ENCODE measurements at regions not wholly inside any gene's neighbourhood (a gene's known extent, or its start where the extent isn't known, plus 50 kb on each side); places are given as distances from the start of the nearest gene placed in this dataset.

GRCh38 chr1:56434740-56435139 is 144.6 kb downstream of the PLPP3 start:
- no peak overlapping the region for H3K23ac ChIP-seq (ENCODE audit: low read depth, low read length, poor library complexity)
- no peak overlapping the region for H3K9ac ChIP-seq (ENCODE audit: low read depth, low read length, poor library complexity)
- no peak overlapping the region for H2BK12ac ChIP-seq (ENCODE audit: low read length)
- WGBS, 2 donors (ENCODE audit: extremely low coverage in 2 of 2, insufficient read length in 2 of 2, insufficient replicate concordance in 1 of 2), result no CpG with 5 or more reads among the region's 4 CpGs
- H3K27me3 ChIP-seq (ENCODE audit: control insufficient read depth in 3 of 3, insufficient read depth in 3 of 3, low read depth in 1 of 3, low read length in 3 of 3), result no peaks in the 10 kb centered on the region
- no peaks in the 10 kb centered on the region for H3K79me1 ChIP-seq (ENCODE audit: low read depth, low read length)
- H4K8ac ChIP-seq (ENCODE audit: low read depth, low read length), result no peak overlapping the region
- peak overlapping the region; percentile 51 for H3K18ac ChIP-seq (ENCODE audit: low read length)
- no peak for DNase-seq (ENCODE audit: low spot score)
- H3K4ac ChIP-seq (ENCODE audit: low read length), result no peak overlapping the region
- no peaks in the 10 kb centered on the region for H3K36me3 ChIP-seq (replicated peaks in 1 of 2; ENCODE audit: control insufficient read depth in 2 of 2, insufficient read depth in 2 of 2, low read length in 2 of 2)
- peaks cover 45 to 47% of the 10 kb centered on the region in 2 donors for H3K4me1 ChIP-seq (ENCODE audit: control insufficient read depth in 2 of 2, insufficient read depth in 1 of 2, low read depth in 1 of 2, low read length in 2 of 2)
- H2AFZ ChIP-seq (ENCODE audit: low read length), result no peak overlapping the region
- no peak overlapping the region for H3K14ac ChIP-seq (ENCODE audit: low read length)
- H3K9me3 ChIP-seq (replicated peaks in 1 of 2; ENCODE audit: control insufficient read depth in 2 of 2, insufficient read depth in 1 of 2, low read depth in 1 of 2, low read length in 2 of 2), result no peaks in the 10 kb centered on the region
- H2BK120ac ChIP-seq (ENCODE audit: low read depth, low read length), result no peak overlapping the region
- no peak overlapping the region for H2BK5ac ChIP-seq (ENCODE audit: low read length)
- no peak overlapping the region for H3K4me3 ChIP-seq (ENCODE audit: low read length in 2 of 2)
- H4K91ac ChIP-seq (ENCODE audit: low read depth, low read length, poor library complexity), result no peak overlapping the region
- H2BK15ac ChIP-seq (ENCODE audit: low read length), result no peak overlapping the region
- H3K4me2 ChIP-seq (ENCODE audit: insufficient read depth, low read length, poor library complexity, severe bottlenecking), result no peak overlapping the region
- peak overlapping the region; percentile 16 for H2AK5ac ChIP-seq (ENCODE audit: low read depth, low read length)
- H3K27ac ChIP-seq (replicated peaks; ENCODE audit: low read length), result peak overlapping the region; percentile 45

DNA sequence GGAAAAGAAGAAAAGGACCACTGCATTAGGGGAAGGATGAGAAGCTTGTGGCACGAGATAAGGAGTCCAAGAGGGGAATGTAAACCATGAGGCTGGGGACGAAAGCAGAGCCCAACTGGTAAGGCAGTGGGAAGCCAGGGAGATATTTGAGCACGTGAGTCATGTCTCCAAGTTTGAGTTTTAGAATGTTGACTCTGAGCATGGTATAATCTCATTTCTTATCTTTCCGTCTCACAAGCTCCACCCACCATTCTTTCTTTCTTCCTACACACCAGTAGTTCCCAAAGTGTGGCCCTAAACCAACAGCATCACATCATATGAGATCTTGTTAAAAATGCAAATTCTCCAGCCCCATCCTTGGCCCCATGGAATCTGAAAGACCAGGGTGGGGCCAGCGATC is 145.3 kb downstream of the PLPP3 start:
- Histone ChIP-seq H2BK15ac (ENCODE audit: low read length) (no peak overlapping the region), H3K23ac (ENCODE audit: low read depth, low read length, poor library complexity) (no peak overlapping the region), H3K4me1 (ENCODE audit: control insufficient read depth in 2 of 2, insufficient read depth in 1 of 2, low read depth in 1 of 2, low read length in 2 of 2) (peaks cover 38 to 42% of the 10 kb centered on the region in 2 donors), H3K36me3 (replicated peaks in 1 of 2; ENCODE audit: control insufficient read depth in 2 of 2, insufficient read depth in 2 of 2, low read length in 2 of 2) (no peaks in the 10 kb centered on the region), H4K91ac (ENCODE audit: low read depth, low read length, poor library complexity) (no peak overlapping the region), H3K18ac (ENCODE audit: low read length) (no peak overlapping the region), H3K4me2 (ENCODE audit: insufficient read depth, low read length, poor library complexity, severe bottlenecking) (no peak overlapping the region), H2BK120ac (ENCODE audit: low read depth, low read length) (no peak overlapping the region), H3K79me1 (ENCODE audit: low read depth, low read length) (no peaks in the 10 kb centered on the region), H3K4me3 (ENCODE audit: low read length in 2 of 2) (no peak overlapping the region), H2AFZ (ENCODE audit: low read length) (no peak overlapping the region), H3K9me3 (replicated peaks in 1 of 2; ENCODE audit: control insufficient read depth in 2 of 2, insufficient read depth in 1 of 2, low read depth in 1 of 2, low read length in 2 of 2) (no peaks in the 10 kb centered on the region), H3K27me3 (ENCODE audit: control insufficient read depth in 3 of 3, insufficient read depth in 3 of 3, low read depth in 1 of 3, low read length in 3 of 3) (no peaks in the 10 kb centered on the region), H2AK5ac (ENCODE audit: low read depth, low read length) (no peak overlapping the region), H3K4ac (ENCODE audit: low read length) (no peak overlapping the region), H3K27ac (replicated peaks; ENCODE audit: low read length) (no peak overlapping the region), H2BK12ac (ENCODE audit: low read length) (no peak overlapping the region), H2BK5ac (ENCODE audit: low read length) (no peak overlapping the region), H3K14ac (ENCODE audit: low read length) (no peak overlapping the region), H3K9ac (ENCODE audit: low read depth, low read length, poor library complexity) (no peak overlapping the region), H4K8ac (ENCODE audit: low read depth, low read length) (no peak overlapping the region)
- no CpG with 5 or more reads among the region's 5 CpGs for WGBS, 2 donors (ENCODE audit: extremely low coverage in 2 of 2, insufficient read length in 2 of 2, insufficient replicate concordance in 1 of 2)
- DNase-seq (ENCODE audit: low spot score), result no peak

GRCh38 chr1:56433056-56433577 is 146.2 kb downstream of the PLPP3 start:
- Histone ChIP-seq H3K36me3 (replicated peaks in 1 of 2; ENCODE audit: control insufficient read depth in 2 of 2, insufficient read depth in 2 of 2, low read length in 2 of 2) (no peaks in the 10 kb centered on the region), H3K14ac (ENCODE audit: low read length) (no peak overlapping the region), H3K23ac (ENCODE audit: low read depth, low read length, poor library complexity) (no peak overlapping the region), H4K91ac (ENCODE audit: low read depth, low read length, poor library complexity) (peak overlapping the region; percentile 17), H2BK120ac (ENCODE audit: low read depth, low read length) (no peak overlapping the region), H2AFZ (ENCODE audit: low read length) (no peak overlapping the region), H3K27ac (replicated peaks; ENCODE audit: low read length) (peak overlapping the region; percentile 60), H3K4ac (ENCODE audit: low read length) (no peak overlapping the region), H3K27me3 (ENCODE audit: control insufficient read depth in 3 of 3, insufficient read depth in 3 of 3, low read depth in 1 of 3, low read length in 3 of 3) (no peaks in the 10 kb centered on the region), H3K4me3 (ENCODE audit: low read length in 2 of 2) (no peak overlapping the region), H3K4me2 (ENCODE audit: insufficient read depth, low read length, poor library complexity, severe bottlenecking) (no peak overlapping the region), H3K79me1 (ENCODE audit: low read depth, low read length) (no peaks in the 10 kb centered on the region), H2BK5ac (ENCODE audit: low read length) (no peak overlapping the region), H3K9ac (ENCODE audit: low read depth, low read length, poor library complexity) (no peak overlapping the region), H2BK12ac (ENCODE audit: low read length) (peak overlapping the region; percentile 67), H3K9me3 (replicated peaks in 1 of 2; ENCODE audit: control insufficient read depth in 2 of 2, insufficient read depth in 1 of 2, low read depth in 1 of 2, low read length in 2 of 2) (no peaks in the 10 kb centered on the region), H4K8ac (ENCODE audit: low read depth, low read length) (no peak overlapping the region), H2BK15ac (ENCODE audit: low read length) (peak overlapping the region; percentile 52), H3K18ac (ENCODE audit: low read length) (peak overlapping the region; percentile 61), H2AK5ac (ENCODE audit: low read depth, low read length) (no peak overlapping the region), H3K4me1 (ENCODE audit: control insufficient read depth in 2 of 2, insufficient read depth in 1 of 2, low read depth in 1 of 2, low read length in 2 of 2) (peaks cover 38 to 39% of the 10 kb centered on the region in 2 donors)
- WGBS, 2 donors (ENCODE audit: extremely low coverage in 2 of 2, insufficient read length in 2 of 2, insufficient replicate concordance in 1 of 2), result no CpG with 5 or more reads among the region's 4 CpGs
- DNase-seq (ENCODE audit: low spot score), result no peak

GRCh38 chr1:56432166-56432971 is 147.0 kb downstream of the PLPP3 start:
- Histone ChIP-seq H3K18ac (ENCODE audit: low read length) (peak overlapping the region; percentile 83), H3K27me3 (ENCODE audit: control insufficient read depth in 3 of 3, insufficient read depth in 3 of 3, low read depth in 1 of 3, low read length in 3 of 3) (no peaks in the 10 kb centered on the region), H3K4me2 (ENCODE audit: insufficient read depth, low read length, poor library complexity, severe bottlenecking) (no peak overlapping the region), H3K4ac (ENCODE audit: low read length) (no peak overlapping the region), H2AK5ac (ENCODE audit: low read depth, low read length) (no peak overlapping the region), H3K23ac (ENCODE audit: low read depth, low read length, poor library complexity) (no peak overlapping the region), H2AFZ (ENCODE audit: low read length) (peak overlapping the region; percentile 53), H2BK15ac (ENCODE audit: low read length) (no peak overlapping the region), H3K4me1 (ENCODE audit: control insufficient read depth in 2 of 2, insufficient read depth in 1 of 2, low read depth in 1 of 2, low read length in 2 of 2) (peaks cover 31 to 32% of the 10 kb centered on the region in 2 donors), H4K91ac (ENCODE audit: low read depth, low read length, poor library complexity) (no peak overlapping the region), H3K4me3 (ENCODE audit: low read length in 2 of 2) (no peak overlapping the region), H2BK5ac (ENCODE audit: low read length) (no peak overlapping the region), H3K79me1 (ENCODE audit: low read depth, low read length) (no peaks in the 10 kb centered on the region), H3K27ac (replicated peaks; ENCODE audit: low read length) (peak overlapping the region; percentile 60), H3K14ac (ENCODE audit: low read length) (no peak overlapping the region), H3K36me3 (replicated peaks in 1 of 2; ENCODE audit: control insufficient read depth in 2 of 2, insufficient read depth in 2 of 2, low read length in 2 of 2) (no peaks in the 10 kb centered on the region), H3K9me3 (replicated peaks in 1 of 2; ENCODE audit: control insufficient read depth in 2 of 2, insufficient read depth in 1 of 2, low read depth in 1 of 2, low read length in 2 of 2) (no peaks in the 10 kb centered on the region), H2BK120ac (ENCODE audit: low read depth, low read length) (no peak overlapping the region), H2BK12ac (ENCODE audit: low read length) (no peak overlapping the region), H4K8ac (ENCODE audit: low read depth, low read length) (no peak overlapping the region), H3K9ac (ENCODE audit: low read depth, low read length, poor library complexity) (no peak overlapping the region)
- no peak for DNase-seq (ENCODE audit: low spot score)
- WGBS, 2 donors (ENCODE audit: extremely low coverage in 2 of 2, insufficient read length in 2 of 2, insufficient replicate concordance in 1 of 2), result no CpG with 5 or more reads among the region's 8 CpGs

Measured in neuronal stem cell (in vitro differentiated cells).